SK-N-MC (cell line): ENCODE measurements at regions not wholly inside any gene's neighbourhood (a gene's known extent, or its start where the extent isn't known, plus 50 kb on each side); places are given as distances from the start of the nearest gene placed in this dataset.

Experiments used
- DNase-seq: peaks from one replicate; pipeline ENCODE4 v3.0.0-alpha.2; 2011; ENCODE audit warnings: low read depth, low spot score
- H3K27ac ChIP-seq: fragments of 200-600 bp; sonication (generic); 2 replicates; pipeline ENCODE4 v1.5.1; 2016; ENCODE audit warnings: mixed run types
- H3K36me3 ChIP-seq: fragments of 200-600 bp; sonication (generic); 2 replicates; pipeline ENCODE4 v1.6.1; 2017; ENCODE audit warnings: antibody characterized with exemption, low read length, mixed read lengths; ENCODE audit not compliant: insufficient read depth
- H3K4me3 ChIP-seq: fragments of 200-600 bp; sonication (generic); 2 replicates; pipeline ENCODE4 v1.5.1; 2016
- H3K9ac ChIP-seq: fragments of 200-600 bp; sonication (generic); 2 replicates; pipeline ENCODE4 v1.8.0; 2017; ENCODE audit warnings: mixed run types, mixed read lengths; ENCODE audit not compliant: insufficient read length
- H3K9me3 ChIP-seq: fragments of 200-600 bp; sonication (generic); 2 replicates; pipeline ENCODE4 v1.6.1; 2017; ENCODE audit warnings: low read depth, mild to moderate bottlenecking, antibody characterized with exemption, low read length, moderate library complexity, mixed read lengths
- EZH2 ChIP-seq: fragments of 200-600 bp; sonication (generic); IDR thresholded peaks from one replicate; pipeline ENCODE4 v1.6.1; 2017; ENCODE audit warnings: antibody characterized with exemption
- FOXP2 ChIP-seq: optimal IDR thresholded peaks from 2 replicates; pipeline ENCODE3; 2011; ENCODE audit warnings: mild to moderate bottlenecking, moderate library complexity; ENCODE audit not compliant: insufficient read depth; ENCODE audit errors: extremely low read length, control extremely low read depth
- POLR2AphosphoS5 ChIP-seq: IDR thresholded peaks from 2 replicates; pipeline ENCODE4 v1.6.1; 2012; ENCODE audit warnings: mild to moderate bottlenecking, low read depth, low read length, borderline replicate concordance

DNA sequence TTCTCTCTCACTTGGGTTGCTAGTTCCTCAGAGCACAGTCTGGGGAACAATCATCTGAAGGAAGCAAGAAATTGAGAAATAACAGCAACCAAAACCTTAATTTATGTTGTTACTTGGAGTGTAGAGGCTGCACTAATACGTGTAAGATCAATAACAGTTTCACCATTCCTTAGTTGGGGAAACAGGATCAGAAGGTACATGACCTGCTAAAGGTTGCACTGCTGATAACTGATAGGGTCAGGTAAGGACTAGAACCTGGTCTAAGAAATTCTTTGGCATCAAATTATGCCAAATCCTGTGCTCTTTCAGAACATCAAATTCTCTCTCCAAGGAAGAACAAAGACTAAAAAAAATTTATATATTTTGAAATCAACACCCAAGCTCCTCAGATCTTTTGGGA, 278.6 kb upstream of the C9orf72 start:
- Histone ChIP-seq H3K36me3 (no peaks in the 10 kb centered on the region), H3K9ac (no peak overlapping the region), H3K4me3 (no peak overlapping the region), H3K27ac (no peak overlapping the region), H3K9me3 (no peaks in the 10 kb centered on the region)
- TF ChIP-seq FOXP2 (no peak), EZH2 (no peak), POLR2AphosphoS5 (no peak)
- no peak for DNase-seq

DNA sequence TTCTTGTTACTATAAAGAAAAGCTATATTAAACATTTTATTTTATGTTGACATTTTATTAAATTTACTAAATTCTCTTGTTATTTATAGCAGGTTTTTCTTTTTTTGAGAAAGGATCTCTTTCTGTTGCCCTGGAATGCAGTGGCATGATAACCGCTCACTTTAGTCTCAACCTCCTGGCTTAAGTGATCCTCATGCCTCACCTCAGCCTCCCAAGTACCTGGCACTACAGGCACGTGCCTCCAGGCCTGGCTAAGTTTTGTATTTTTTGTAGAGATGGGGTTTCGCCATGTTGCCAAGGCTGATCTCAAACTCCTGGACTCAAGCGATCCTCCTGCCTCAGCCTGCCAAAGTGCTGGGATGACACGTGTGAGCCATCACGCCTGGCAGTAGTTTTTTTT, 280.2 kb upstream of the C9orf72 start:
- no peak for TF ChIP-seq FOXP2
- no peak for TF ChIP-seq EZH2
- TF ChIP-seq POLR2AphosphoS5 = no peak
- Histone ChIP-seq H3K9me3 (no peaks in the 10 kb centered on the region), H3K36me3 (no peaks in the 10 kb centered on the region), H3K27ac (no peak overlapping the region), H3K4me3 (no peak overlapping the region), H3K9ac (no peak overlapping the region)
- no peak for DNase-seq

DNA sequence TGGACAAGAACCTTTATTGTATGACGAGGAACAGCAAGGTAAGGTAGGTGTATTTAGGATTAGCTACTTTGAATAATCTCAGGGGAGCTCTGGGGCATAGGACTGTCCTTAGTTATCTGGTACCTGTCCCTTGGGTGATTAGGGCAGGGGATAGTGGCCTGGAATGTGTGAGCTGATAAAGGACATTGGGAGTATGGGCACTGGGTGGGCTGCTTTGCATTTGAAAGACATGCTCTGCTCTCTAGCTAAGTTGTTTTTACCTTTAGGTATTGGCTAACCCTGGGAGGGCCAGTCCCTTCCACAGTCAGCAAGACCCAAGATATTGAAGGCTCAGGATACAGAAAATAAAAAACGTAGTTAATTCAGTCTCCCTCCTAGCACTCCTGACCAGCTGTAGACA, 282.8 kb upstream of the C9orf72 start:
- DNase-seq = no peak
- Histone ChIP-seq H3K27ac (no peak overlapping the region), H3K9ac (no peak overlapping the region), H3K9me3 (no peaks in the 10 kb centered on the region), H3K4me3 (no peak overlapping the region), H3K36me3 (no peaks in the 10 kb centered on the region)
- TF ChIP-seq FOXP2 (no peak), EZH2 (no peak), POLR2AphosphoS5 (no peak)

DNA sequence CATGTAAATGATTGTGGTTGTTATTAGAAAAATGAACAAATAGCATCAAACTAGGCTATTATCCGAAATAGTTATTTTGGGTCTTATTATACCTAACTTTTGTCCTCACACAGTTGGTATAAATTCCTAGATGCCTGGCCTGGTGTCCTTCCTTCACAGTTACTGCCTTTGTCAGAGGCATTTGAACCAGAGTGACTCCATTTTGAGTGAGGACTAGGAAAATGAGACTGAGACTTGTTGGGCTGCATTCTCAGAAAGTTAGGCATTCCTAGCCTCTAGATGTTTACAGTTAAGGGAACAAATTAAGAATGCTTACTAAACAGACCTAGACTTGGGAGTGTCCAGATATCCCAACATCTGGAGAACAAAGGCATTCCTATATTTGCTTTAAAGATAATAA, 283.5 kb upstream of the C9orf72 start:
- H3K36me3 ChIP-seq = no peaks in the 10 kb centered on the region
- no peak overlapping the region for H3K27ac ChIP-seq
- no peak overlapping the region for H3K4me3 ChIP-seq
- no peak for TF ChIP-seq FOXP2
- no peak for TF ChIP-seq POLR2AphosphoS5
- TF ChIP-seq EZH2 = no peak
- DNase-seq = no peak
- H3K9ac ChIP-seq = no peak overlapping the region
- H3K9me3 ChIP-seq = no peaks in the 10 kb centered on the region

DNA sequence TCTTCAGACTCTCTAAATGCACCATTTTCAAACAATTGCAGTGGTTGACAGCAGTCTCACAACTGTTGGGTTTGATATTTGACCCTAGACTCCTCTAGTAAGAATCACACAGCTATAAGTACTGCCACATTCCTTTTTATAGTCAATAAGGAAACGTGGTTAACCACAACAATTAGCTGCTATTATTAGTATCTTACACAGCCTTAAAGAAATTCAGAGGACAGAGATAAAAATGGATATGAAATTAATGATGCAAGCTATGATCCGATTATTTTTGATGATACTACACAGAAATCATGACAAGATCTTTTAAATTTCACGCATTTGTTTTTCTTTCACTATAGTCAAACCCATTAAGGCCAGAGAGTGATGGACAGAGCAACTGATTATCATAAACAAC, 288.6 kb upstream of the C9orf72 start:
- H3K27ac ChIP-seq = no peak overlapping the region
- H3K9ac ChIP-seq = no peak overlapping the region
- no peak for DNase-seq
- no peaks in the 10 kb centered on the region for H3K9me3 ChIP-seq
- TF ChIP-seq EZH2 = no peak
- no peak for TF ChIP-seq POLR2AphosphoS5
- no peak for TF ChIP-seq FOXP2
- H3K36me3 ChIP-seq = no peaks in the 10 kb centered on the region
- H3K4me3 ChIP-seq = no peak overlapping the region

DNA sequence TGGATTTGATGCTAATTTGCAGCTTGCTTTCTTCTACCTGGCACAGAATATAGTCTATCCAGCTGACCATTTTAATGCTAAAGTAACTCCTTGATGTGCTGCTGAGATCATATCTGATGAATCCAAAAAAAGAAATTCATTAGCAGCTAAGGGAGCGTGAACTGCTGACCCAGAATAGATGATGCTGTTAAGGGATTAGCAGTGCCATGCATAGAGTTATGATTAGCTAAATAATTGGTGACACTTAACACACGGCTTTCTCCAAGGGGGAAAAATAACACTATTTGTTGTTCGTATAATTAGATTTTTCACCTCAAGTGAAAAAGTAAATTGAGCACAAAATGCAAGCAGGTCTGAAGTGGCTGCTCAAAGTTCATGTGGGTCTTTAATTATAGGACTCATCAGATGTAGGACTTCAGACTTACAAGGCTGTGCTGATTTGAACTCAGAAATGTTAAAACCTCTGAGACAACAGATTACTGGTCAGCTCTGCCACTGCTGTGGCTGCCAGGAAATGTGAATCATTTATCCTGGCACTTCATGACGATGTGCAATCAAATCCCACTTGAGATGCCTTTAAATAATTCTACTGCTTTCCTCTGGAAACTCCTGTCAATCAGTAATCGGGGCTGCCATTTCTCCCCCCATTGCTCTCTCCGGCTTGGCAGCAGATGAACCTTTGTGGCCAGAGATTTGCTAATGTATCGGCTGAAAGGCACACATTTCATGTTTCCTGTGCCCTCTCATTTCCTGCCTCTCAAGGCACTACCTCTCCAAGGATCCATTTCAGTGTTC, 291.6 kb upstream of the C9orf72 start:
- no peak overlapping the region for H3K27ac ChIP-seq

DNA sequence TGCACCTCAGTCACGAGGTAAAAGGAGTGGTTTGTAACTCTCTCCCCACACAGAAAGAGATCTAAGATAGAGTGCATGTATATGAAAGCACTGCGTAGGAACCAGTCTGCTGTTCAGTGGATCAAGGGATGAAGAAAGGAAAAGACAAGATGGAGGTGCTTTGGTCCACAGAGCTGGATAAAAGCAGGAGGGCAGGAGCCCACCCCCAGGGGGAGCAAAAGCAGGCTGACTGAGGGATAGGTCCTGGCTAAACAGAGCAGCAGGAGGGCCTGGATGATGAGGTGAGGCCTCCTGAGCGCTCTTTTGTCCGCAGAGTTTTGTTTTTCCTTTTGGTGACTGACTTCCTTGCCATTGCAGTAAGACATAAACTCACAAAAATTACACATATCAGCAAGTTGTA, 293.5 kb upstream of the C9orf72 start:
- DNase-seq = no peak
- no peaks in the 10 kb centered on the region for H3K9me3 ChIP-seq
- H3K4me3 ChIP-seq = no peak overlapping the region
- H3K36me3 ChIP-seq = no peaks in the 10 kb centered on the region
- no peak overlapping the region for H3K9ac ChIP-seq
- H3K27ac ChIP-seq = no peak overlapping the region
- no peak for TF ChIP-seq EZH2
- TF ChIP-seq POLR2AphosphoS5 = no peak
- TF ChIP-seq FOXP2 = no peak

More for the DNA sequence above, 291.6 kb upstream of the C9orf72 start:
- Histone ChIP-seq H3K4me3 (no peak overlapping the region), H3K9ac (no peak overlapping the region), H3K9me3 (no peaks in the 10 kb centered on the region), H3K36me3 (no peaks in the 10 kb centered on the region)
- TF ChIP-seq FOXP2 (no peak), EZH2 (no peak), POLR2AphosphoS5 (no peak)
- no peak for DNase-seq

DNA sequence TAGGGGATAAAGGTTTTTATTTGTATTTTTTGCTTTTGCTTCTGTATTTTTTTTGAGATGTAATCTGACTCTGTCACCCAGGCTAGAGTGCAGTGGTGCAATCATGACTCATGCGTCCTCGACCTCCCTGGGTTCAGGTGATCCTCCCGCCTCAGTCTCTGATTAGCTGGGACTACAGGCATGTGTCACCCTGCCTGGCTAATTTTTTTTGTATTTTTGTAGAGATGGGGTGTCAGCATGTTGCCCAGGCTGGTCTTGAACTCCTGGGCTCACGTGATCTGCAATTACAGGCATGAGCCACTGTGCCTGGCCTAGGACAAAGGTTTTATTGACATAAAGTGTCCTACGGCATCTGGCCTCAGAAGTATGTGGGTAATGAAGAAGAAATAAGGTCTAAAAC, 297.1 kb upstream of the C9orf72 start:
- Histone ChIP-seq H3K9ac (no peak overlapping the region), H3K9me3 (no peaks in the 10 kb centered on the region), H3K27ac (no peak overlapping the region), H3K36me3 (no peaks in the 10 kb centered on the region), H3K4me3 (no peak overlapping the region)
- TF ChIP-seq FOXP2 (no peak), EZH2 (no peak), POLR2AphosphoS5 (no peak)
- DNase-seq = no peak

DNA sequence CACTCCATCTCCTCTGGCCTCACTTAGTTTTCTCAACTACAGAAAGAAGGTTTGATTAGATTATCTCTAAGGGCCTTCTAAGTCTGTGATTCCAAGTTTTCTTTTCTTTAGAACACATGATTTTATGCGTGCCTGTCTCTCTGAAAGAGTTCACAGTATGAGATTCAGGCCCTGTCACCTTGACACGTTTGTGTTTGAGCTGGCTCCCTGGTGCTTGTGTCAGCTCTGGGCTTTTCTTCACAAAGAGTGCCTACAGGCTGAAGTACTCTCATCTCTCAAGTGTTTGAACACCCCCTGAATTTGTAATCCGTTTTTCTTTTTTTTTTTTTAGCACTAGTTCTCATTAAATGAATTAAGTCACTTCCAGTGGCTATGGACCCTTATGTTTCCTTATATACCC, 306.9 kb upstream of the C9orf72 start:
- Histone ChIP-seq H3K36me3 (no peaks in the 10 kb centered on the region), H3K9me3 (peaks cover 6% of the 10 kb centered on the region; the same call in 1 of the 2 replicates), H3K4me3 (no peak overlapping the region), H3K9ac (no peak overlapping the region), H3K27ac (no peak overlapping the region)
- DNase-seq = no peak
- no peak for TF ChIP-seq FOXP2
- no peak for TF ChIP-seq EZH2
- TF ChIP-seq POLR2AphosphoS5 = no peak
